CD4-positive, alpha-beta T cell treated with Interleukin-15 for 4 hours (primary cell): ENCODE measurements at regions not wholly inside any gene's neighbourhood (a gene's known extent, or its start where the extent isn't known, plus 50 kb on each side); places are given as distances from the start of the nearest gene placed in this dataset.
A peak's percentile ranks its signal among the peaks of the same experiment; 100 is the strongest.
"Not testable (repeated sequence)": the region's sequence is repeated elsewhere in the genome, so short reads cannot be mapped to it uniquely, and the experiment has no call there.

Experiments used
- DNase-seq: peaks from one replicate; pipeline ENCODE4 v3.0.0-alpha.2; 2020; ENCODE audit warnings: low spot score

DNA sequence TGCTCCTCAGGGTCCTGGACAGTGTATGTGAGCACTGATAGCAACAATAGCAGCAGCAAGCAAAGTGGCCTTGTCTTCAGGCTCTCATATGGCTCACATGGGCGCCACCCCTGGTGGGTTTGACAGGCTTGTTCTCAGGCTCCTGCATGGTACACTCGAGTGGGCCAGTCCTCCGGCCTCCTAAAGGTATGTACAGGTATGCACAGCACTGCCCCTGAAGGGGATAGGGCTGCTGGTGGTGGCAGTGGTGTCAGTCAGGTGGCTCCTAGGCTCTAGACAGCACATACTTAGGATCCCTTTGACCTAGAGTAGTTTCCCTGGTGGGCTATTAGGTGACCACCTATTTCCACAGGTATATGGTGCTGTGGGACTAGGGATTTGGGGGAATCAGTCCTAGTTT, 79.8 kb downstream of the LGALS9B start:
- DNase-seq: not testable (repeated sequence)

DNA sequence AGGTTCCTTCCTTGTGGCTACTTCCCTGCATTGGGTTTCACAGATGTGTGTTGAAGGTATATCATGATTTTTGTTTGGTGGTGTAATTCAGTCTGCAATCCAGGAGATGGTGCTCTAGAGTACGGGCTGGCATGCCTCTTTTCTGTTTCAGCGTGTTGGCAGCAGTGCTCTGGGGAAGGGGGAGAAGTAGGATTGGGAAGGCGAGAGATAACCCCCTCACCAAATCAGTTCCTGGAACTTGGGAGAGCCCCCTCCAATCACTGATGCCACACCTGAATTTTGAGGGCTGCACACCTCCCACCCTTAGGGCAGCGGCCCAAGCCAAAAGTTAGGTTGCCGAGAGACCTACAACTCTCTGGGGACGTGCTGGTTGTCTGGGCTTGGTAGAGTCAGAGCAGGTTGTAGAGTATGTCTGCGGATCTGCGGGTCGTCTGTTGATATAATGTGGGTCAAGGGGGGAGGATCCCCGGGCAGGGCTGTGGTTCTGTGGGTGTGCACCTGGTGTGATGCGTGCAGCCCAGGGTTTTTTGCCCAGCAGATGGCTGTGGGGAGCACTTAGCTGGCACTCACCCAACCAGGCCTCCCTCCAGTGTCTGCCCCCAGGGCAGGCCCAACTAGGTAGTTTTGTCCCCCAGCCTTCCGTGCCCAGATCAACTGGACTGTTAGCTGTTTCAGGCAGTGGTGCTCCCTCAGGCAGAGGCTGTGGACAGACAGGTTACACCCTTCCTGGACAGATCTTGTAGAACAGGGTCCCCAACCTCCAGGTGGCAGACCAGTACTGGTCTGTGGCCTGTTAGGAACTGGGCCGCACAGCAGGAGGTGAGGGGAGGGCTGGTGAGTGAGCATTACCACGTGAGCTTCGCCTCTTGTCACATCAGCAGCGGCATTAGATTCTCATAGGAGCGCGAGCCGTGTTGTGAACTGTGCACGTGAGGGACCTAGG, 85.7 kb downstream of the LGALS9B start:
- peak; percentile 10 for DNase-seq

DNA sequence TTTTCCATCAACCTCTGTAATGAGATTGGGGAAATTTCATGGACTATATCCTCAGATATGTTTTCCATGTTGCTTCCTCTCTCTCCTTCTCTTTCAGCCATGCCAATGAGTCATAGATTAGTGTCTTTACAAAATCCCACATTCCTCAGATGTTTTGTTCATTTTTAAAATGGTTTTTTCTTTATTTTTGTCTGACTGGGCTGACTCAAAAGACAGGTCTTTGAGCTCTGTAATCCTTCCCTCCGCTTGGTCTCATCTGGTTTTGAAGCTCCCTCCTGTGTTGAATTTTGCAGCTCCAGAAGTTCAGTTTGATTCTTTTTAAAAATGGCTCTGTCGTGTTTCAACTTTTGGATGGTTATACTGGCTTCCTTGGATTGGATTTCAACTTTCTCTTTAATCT, 86.7 kb downstream of the LGALS9B start:
- not testable (repeated sequence) for DNase-seq

DNA sequence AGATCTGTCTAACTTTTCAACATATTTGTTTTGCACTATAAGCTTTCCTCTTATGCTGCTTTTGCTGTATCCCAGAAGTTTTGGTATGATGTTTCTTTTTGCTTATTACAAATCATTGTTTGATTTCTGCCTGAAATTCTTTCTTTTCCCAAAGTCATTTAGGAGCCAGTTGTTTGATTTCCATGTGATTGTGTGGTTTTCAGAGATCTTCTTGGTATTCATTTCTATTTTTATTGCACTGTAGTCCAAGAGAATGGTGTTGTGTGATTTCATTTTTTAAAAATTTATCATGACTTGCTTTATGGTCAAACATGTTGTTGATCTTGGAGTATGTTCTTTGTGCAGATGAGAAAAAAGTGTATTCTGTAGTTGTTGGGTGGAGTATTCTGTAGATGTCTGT, 88.1 kb downstream of the LGALS9B start:
- DNase-seq: not testable (repeated sequence)

DNA sequence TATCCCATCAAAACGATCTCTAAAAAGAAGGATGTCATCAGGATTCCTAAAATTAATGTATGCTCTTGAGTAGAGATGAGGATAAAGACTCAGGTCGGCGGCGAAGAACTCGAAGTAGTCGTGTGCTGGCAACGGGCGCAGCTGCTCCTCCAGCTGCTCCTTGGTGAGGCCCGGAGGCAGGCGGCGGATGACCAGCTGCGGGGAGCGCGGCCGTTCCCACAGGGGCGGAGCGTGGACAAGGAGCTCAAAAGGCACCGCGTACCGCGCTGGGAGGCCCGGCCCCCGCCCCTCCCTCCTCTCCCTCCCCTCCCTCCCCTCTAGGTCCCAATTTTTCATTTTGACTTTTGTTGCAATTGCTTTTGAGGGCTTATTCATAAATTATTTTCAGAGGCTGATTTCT, 90.7 kb downstream of the LGALS9B start:
- not testable (repeated sequence) for DNase-seq

DNA sequence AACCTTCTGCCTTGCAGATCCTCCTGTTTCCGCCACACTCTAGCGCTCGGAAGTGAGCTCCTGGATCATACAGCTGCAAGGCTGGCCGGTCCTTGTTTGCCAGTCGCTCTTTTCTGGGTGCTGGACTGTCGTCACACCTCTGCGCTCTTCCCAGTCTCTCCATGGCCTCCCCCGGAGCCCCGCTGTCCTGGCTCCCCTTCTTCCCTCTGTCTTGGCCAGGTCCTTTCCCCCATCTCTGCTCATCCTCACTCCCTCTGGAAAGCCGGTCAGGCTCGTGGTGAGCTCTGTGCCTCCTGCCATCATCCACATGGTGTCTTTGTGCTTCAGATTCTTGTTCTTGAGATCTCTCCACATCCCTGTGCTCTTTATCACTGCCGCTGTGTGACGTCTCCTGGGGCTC, 91.6 kb downstream of the LGALS9B start:
- DNase-seq: not testable (repeated sequence)
